Thymus (tissue), 11 donors: ENCODE measurements at regions not wholly inside any gene's neighbourhood (a gene's known extent, or its start where the extent isn't known, plus 50 kb on each side); places are given as distances from the start of the nearest gene placed in this dataset.

ENCODE experiments used
- DNase-seq, 9 donors: peaks; one replicate each; pipeline ENCODE4 v3.0.0-alpha.2; 2013; ENCODE audit warnings: low spot score in 9 of 9, low read depth in 6 of 9, missing footprints in 1 of 9
- H3K27ac ChIP-seq, 2 donors: one replicate each; pipeline ENCODE4 v1.5.1; 2013; ENCODE audit warnings: control low read depth in 1 of 2, low read depth in 1 of 2, low read length in 1 of 2, mild to moderate bottlenecking in 1 of 2, moderate library complexity in 1 of 2
- H3K27me3 ChIP-seq, 2 donors: one replicate each; pipeline ENCODE4 v1.5.1; 2013; ENCODE audit warnings: low read length in 1 of 2; ENCODE audit not compliant: control insufficient read depth in 2 of 2, insufficient read depth in 1 of 2
- H3K36me3 ChIP-seq, 2 donors: one replicate each; pipeline ENCODE4 v1.5.1; 2013; ENCODE audit warnings: low read length in 1 of 2, mild to moderate bottlenecking in 1 of 2, moderate library complexity in 1 of 2; ENCODE audit not compliant: control insufficient read depth in 2 of 2, insufficient read depth in 2 of 2
- H3K4me1 ChIP-seq, 2 donors: one replicate each; pipeline ENCODE4 v1.5.1; 2013; ENCODE audit warnings: low read length in 2 of 2; ENCODE audit not compliant: control insufficient read depth in 2 of 2, insufficient read depth in 2 of 2
- H3K4me3 ChIP-seq, 2 donors: one replicate each; pipeline ENCODE4 v1.5.1; 2013; ENCODE audit warnings: low read length in 2 of 2, control low read depth in 1 of 2, mild to moderate bottlenecking in 1 of 2
- H3K9me3 ChIP-seq, 2 donors: one replicate each; pipeline ENCODE4 v1.5.1; 2013; ENCODE audit warnings: low read length in 1 of 2, mild to moderate bottlenecking in 1 of 2; ENCODE audit not compliant: control insufficient read depth in 2 of 2, insufficient read depth in 1 of 2
- WGBS: extraction: QIAGEN DNeasy Blood & Tissue Kit; methylation state at CpG from one replicate; pipeline ENCODE4 v1.1.7; 2013; 5-methylcytosine and 5-hydroxymethylcytosine counted together
- donor health status: healthy.

DNA sequence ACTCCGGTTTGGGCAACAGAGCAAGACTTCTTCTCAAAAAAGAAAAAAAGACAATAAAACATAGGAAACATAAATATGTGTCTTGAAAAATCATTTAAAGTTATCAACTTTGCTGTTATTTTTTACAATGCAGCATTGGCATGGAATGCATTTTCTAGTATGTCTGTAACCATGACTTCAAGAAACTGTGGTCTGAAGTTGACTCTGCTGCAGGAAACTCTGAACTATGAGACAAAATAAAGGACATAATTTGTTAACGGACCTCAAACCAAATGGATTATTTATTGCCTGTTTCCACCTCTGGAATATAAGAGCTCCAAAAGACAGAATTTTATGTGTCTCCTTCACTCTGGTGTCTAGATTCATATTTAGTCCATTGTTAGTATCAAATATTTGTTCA, 79.1 kb downstream of the TRIB2 start:
- Histone ChIP-seq H3K36me3 (no peaks in the 10 kb centered on the region), H3K9me3 (no peaks in the 10 kb centered on the region), H3K4me1 (no peaks in the 10 kb centered on the region), H3K27me3 (no peaks in the 10 kb centered on the region), H3K27ac (no peak overlapping the region), H3K4me3 (no peak overlapping the region)
- WGBS = 54% methylated on average over 2 of the region's 2 CpGs
- DNase-seq = no peak

DNA sequence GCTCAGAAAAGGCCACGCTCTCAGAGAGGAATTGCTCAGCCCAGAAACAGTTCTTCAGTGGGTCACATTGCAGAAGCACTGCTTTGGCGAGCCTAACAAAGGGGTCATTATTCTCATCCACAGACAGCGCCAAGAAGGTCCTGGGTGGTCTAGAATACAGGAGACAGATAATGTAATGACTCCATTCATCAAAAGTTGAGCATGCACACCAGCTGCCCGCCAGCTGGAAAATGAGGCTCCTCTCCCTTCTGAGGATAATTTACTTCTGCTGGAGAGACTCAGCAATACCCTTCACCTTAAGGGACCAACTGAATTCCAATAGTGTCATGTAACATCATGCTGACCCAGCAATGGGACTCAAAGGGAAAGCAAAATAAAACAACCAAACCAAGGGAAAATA, 79.9 kb downstream of the TRIB2 start:
- DNase-seq = no peak
- Histone ChIP-seq H3K27ac (no peak overlapping the region), H3K4me3 (no peak overlapping the region), H3K4me1 (no peaks in the 10 kb centered on the region), H3K9me3 (no peaks in the 10 kb centered on the region), H3K36me3 (no peaks in the 10 kb centered on the region), H3K27me3 (no peaks in the 10 kb centered on the region)
- 96% methylated on average over 4 of the region's 4 CpGs for WGBS

DNA sequence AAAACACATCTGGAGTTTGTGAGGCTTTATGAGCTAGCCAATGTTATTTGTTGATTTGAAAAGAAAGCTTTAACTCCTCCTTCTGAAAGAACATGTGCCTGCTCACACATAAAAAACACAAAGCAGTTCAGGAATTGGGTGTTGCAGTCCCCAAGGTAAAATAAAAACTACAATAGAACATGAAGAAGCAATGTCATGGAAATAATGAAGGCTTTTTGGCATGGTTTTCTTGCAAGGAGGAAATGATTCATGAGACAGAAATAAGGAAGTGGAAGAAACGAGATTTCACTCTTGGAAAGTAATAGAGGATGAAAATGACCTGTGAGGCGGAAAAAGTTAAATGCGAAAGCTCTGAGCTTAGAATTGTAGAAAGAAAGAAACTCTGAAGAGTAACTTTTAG, 81.1 kb downstream of the TRIB2 start:
- H3K4me3 ChIP-seq = no peak overlapping the region
- H3K27me3 ChIP-seq = no peaks in the 10 kb centered on the region
- DNase-seq = no peak
- WGBS = 37% methylated on average over 3 of the region's 3 CpGs
- H3K9me3 ChIP-seq = no peaks in the 10 kb centered on the region
- H3K36me3 ChIP-seq = no peaks in the 10 kb centered on the region
- H3K4me1 ChIP-seq = no peaks in the 10 kb centered on the region
- no peak overlapping the region for H3K27ac ChIP-seq

DNA sequence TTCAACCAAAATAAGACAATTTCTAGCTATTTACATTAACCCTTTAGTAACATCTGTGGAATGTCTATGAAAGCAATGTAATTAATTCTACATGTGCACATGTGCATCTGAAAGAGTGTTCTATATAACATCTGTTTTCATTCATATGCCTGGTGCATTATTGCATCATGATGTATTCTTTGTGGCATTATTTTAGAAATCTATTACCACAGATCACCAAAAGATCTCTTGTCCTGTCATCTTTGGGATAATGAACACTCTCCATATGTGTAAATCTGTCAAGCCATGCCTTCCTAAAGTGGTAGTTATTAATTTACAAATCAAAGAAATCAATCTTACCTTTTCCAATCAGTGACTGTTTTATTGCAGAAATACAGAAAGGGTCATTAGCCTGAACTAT, 86.9 kb downstream of the TRIB2 start:
- DNase-seq = no peak

DNA sequence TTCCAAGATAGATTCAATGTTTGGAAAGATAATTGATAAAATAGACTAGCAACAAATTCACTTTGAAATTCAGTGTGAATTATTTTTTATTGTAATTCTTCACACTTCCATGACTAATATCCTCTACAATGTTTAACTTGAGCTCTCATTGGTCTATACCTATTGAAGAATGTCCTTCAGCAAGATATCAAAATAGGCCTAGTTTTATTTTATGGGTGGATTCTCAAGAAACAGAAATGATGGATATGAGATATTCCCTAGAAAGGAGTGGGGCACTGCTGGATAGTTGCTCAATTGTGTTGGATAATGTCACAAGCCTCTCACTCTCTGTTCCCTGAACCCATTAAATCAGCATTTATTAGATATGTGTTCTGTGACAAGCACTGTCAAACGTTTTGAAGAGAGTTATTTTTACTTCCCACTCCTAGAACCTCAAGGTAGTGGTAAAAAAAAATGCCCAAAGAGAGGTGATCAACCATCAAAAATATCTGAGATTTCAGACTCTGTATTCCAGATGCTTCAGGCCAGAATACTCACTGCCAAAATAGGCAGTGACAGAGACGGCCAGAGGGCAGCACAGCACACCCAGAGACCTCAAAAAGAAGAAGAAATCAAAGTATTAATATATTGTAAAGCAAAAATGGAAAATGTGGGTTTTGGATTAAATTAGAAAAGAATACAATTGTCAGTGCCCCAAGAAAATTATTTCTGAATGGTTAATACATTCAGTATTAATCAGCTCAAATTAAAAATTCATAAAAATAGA, 87.5 kb downstream of the TRIB2 start:
- DNase-seq = no peak
- H3K27ac ChIP-seq = no peak overlapping the region
- 68% methylated on average over 2 of the region's 2 CpGs for WGBS
- H3K36me3 ChIP-seq = no peaks in the 10 kb centered on the region
- no peak overlapping the region for H3K4me3 ChIP-seq
- no peaks in the 10 kb centered on the region for H3K9me3 ChIP-seq
- H3K4me1 ChIP-seq = no peaks in the 10 kb centered on the region
- H3K27me3 ChIP-seq = no peaks in the 10 kb centered on the region

More for the DNA sequence above, 86.9 kb downstream of the TRIB2 start:
- no peaks in the 10 kb centered on the region for H3K4me1 ChIP-seq
- no peaks in the 10 kb centered on the region for H3K36me3 ChIP-seq
- H3K9me3 ChIP-seq = no peaks in the 10 kb centered on the region
- H3K4me3 ChIP-seq = no peak overlapping the region
- no peak overlapping the region for H3K27ac ChIP-seq
- no peaks in the 10 kb centered on the region for H3K27me3 ChIP-seq

DNA sequence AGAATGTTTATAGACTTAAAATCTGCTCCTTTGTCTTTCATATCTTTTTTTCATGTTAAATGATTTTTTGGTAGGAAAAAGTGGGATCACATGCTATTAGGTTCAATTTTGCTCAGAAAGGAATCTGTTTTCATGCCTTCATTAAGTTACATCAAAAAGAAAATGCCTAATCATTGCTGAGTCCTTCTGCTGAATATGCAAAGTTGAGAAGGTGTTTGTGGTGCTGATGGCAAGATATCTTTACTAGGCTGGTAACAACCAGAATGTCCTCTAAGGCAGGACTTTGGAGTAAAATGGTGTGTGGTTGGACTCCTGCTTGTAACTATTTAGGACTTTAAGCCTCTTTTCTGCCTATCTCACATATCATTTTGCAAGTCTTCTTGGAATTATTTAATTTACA, 88.3 kb downstream of the TRIB2 start:
- Histone ChIP-seq H3K9me3 (no peaks in the 10 kb centered on the region), H3K4me1 (no peaks in the 10 kb centered on the region), H3K36me3 (no peaks in the 10 kb centered on the region), H3K27ac (no peak overlapping the region), H3K27me3 (no peaks in the 10 kb centered on the region), H3K4me3 (no peak overlapping the region)
- DNase-seq = no peak

DNA sequence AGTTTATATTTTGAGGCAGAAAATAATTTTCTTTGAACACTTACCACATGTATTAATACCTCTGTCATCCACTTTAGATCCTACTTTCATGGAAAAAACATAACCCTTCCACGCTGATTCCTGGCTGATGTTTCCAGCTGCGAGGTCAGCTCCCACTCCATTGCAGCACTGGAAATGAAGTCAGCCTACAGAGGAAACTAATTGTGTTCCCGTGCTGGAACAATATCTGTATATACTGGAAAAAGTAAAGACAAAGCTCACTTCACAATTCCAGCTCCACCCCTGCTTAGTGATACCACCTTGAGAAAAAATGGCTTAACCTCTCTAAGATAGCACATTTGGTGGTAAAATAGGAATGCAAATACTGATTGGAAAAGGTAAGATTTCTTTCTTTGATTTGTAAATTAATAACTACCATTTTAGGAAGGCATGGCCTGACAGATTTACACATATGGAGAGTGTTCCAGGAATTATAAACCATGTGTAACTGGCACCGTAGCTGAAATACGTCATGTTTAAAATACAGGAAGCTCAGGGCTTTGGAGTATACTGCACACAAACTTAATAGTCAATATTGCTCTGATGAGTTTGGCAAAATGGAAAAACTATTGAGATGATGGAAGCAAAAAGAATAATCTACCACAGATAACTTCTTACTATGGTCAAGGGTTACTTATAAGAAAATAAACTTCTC, 90.0 kb downstream of the TRIB2 start:
- H3K27me3 ChIP-seq = no peaks in the 10 kb centered on the region
- no peaks in the 10 kb centered on the region for H3K9me3 ChIP-seq
- H3K4me1 ChIP-seq = no peaks in the 10 kb centered on the region
- DNase-seq = no peak
- no peak overlapping the region for H3K4me3 ChIP-seq
- no peak overlapping the region for H3K27ac ChIP-seq
- WGBS = 72% methylated on average over 5 of the region's 5 CpGs
- H3K36me3 ChIP-seq = no peaks in the 10 kb centered on the region

DNA sequence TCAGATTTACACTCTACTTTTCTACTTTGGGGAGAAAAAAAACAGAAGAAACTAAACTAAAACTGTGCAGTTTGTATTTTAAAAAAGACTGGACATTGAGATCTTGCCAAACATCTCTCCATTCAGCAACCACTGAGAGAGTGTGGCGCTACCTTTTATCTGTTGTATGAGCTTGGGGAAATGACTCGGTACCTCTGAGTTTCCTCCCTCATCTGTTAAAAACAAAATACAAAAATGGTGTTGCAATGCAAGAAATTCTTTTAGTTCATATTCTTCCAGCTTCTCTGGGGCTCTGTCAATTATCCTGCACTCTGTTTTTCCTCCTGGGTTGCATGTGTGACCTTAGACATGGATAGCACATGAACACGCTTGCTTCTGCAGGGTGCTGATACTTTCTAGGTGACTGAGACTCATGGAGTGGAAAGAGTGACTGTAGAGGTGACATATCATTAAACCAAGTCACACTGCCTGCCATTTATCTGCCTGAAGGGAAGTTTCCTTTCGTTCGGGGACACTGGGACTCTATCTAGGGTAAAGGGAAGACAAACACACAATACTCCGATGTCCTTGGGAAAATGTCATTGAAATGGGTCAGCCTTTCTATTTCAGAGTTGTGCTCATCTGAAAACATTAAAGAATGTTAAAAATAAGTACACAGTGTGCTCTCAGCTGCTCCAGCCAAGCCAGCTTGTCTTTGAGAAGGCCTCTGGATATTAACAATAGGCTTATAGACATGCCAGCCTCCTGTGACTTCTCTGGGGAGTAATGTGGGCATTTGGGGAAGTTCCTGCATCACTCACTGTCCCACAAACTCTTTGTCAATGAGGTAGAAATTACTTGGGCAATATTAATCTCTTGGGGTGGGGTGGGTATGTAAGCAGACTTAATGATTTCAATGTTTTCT, 91.4 kb downstream of the TRIB2 start:
- Histone ChIP-seq H3K27me3 (no peaks in the 10 kb centered on the region), H3K36me3 (no peaks in the 10 kb centered on the region), H3K4me3 (no peak overlapping the region), H3K27ac (no peak overlapping the region), H3K9me3 (no peaks in the 10 kb centered on the region), H3K4me1 (no peaks in the 10 kb centered on the region)
- DNase-seq = no peak
- WGBS = 69% methylated on average over 6 of the region's 6 CpGs

DNA sequence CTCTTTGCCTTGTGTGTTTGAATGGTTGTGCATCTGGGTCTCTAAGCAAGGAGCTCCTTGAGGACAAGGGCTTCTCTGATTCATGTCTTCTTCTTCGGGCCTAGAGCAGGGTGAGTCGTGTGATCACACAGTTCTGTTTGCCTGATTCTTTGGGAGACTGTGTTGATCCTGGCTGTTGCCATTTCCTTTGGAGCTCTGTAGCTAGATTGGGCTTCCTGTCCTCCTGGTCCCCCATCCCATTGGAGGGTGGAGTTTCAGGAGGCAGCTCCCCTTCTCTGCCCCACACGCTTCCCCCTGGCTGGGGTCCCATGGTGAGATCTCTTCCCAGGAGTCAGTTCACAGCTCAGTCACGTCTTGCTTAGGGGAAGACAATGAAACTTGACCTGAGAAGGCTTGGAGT, 92.8 kb downstream of the TRIB2 start:
- Histone ChIP-seq H3K27me3 (no peaks in the 10 kb centered on the region), H3K27ac (no peak overlapping the region), H3K9me3 (no peaks in the 10 kb centered on the region), H3K4me1 (no peaks in the 10 kb centered on the region), H3K4me3 (no peak overlapping the region), H3K36me3 (no peaks in the 10 kb centered on the region)
- 94% methylated on average over 4 of the region's 4 CpGs for WGBS
- DNase-seq = no peak
